Left ventricle myocardium superior (tissue), 1 donor: ENCODE measurements at regions not wholly inside any gene's neighbourhood (a gene's known extent, or its start where the extent isn't known, plus 50 kb on each side); places are given as distances from the start of the nearest gene placed in this dataset.
A peak's percentile ranks its signal among the peaks of the same experiment; 100 is the strongest.
"Not testable (repeated sequence)": the region's sequence is repeated elsewhere in the genome, so short reads cannot be mapped to it uniquely, and the experiment has no call there.

Experiments
- ATAC-seq: fragments of 200-7000 bp; cut with Tn5 transposase; one replicate; pipeline ENCODE4 v1.9.1; 2020; ENCODE audit warnings: mild to moderate bottlenecking, moderate library complexity
- DNase-seq: peaks from one replicate; pipeline ENCODE4 v3.0.0-alpha.2; 2020
- intact Hi-C: fragments of 100-400 bp; cut with micrococcal nuclease; formaldehyde crosslinking; loops from one replicate; pipeline ENCODE4 v1.11.0; 2022
- donor health status: DM: no; HTN: yes; CAD: no; lungs with severe emphysema.

- intact Hi-C loops, result no loop called here
- DNase-seq (no peak), ATAC-seq (no peak)
Measured at GRCh38 chr2:75432761-75433361, 127.9 kb downstream of the EVA1A start.

- intact Hi-C loops, result no loop called here
- DNase-seq, result no peak
- ATAC-seq, result no peak
Measured at GRCh38 chr2:75431763-75432162, 129.0 kb downstream of the EVA1A start.

GRCh38 chr2:75431276-75431675, 129.5 kb downstream of the EVA1A start:
- intact Hi-C loops, result no loop called here
- no peak for ATAC-seq
- DNase-seq, result no peak

GRCh38 chr2:75430449-75430848, 130.3 kb downstream of the EVA1A start:
- intact Hi-C loops, DNase-seq, ATAC-seq: not testable (repeated sequence)

- intact Hi-C loops, result no loop called here
- DNase-seq (no peak), ATAC-seq (no peak)
Measured at GRCh38 chr2:75428646-75429443, 131.9 kb downstream of the EVA1A start.

GRCh38 chr2:75428060-75428459, 132.7 kb downstream of the EVA1A start:
- intact Hi-C loops, result no loop called here
- DNase-seq (no peak), ATAC-seq (no peak)

GRCh38 chr2:75424936-75425619, 135.7 kb downstream of the EVA1A start:
- DNase-seq, result no peak
- ATAC-seq, result no peak
- intact Hi-C loops, result no loop called here

- intact Hi-C loops, result no loop called here
Measured at GRCh38 chr2:75421986-75422385, 138.8 kb downstream of the EVA1A start.

GRCh38 chr2:75416420-75417342, 144.1 kb downstream of the EVA1A start:
- intact Hi-C loops, result no loop called here
- DNase-seq, result no peak
- ATAC-seq, result no peak

More at GRCh38 chr2:75421986-75422385, 138.8 kb downstream of the EVA1A start:
- DNase-seq, result no peak
- no peak for ATAC-seq

- intact Hi-C loops, result no loop called here
- DNase-seq, result no peak
- no peak for ATAC-seq
Measured at GRCh38 chr2:75415731-75416130, 145.0 kb downstream of the EVA1A start.

GRCh38 chr2:75415111-75415626, 145.6 kb downstream of the EVA1A start:
- ATAC-seq (no peak), DNase-seq (no peak)
- intact Hi-C loops, result no loop called here

GRCh38 chr2:75411574-75411973, 149.2 kb downstream of the EVA1A start:
- ATAC-seq (no peak), DNase-seq (no peak)
- intact Hi-C loops, result no loop called here

GRCh38 chr2:75410702-75411101, 150.0 kb downstream of the EVA1A start:
- DNase-seq, result no peak
- no peak for ATAC-seq
- intact Hi-C loops, result no loop called here

- intact Hi-C loops, result no loop called here
- DNase-seq (no peak), ATAC-seq (no peak)
Measured at GRCh38 chr2:75408771-75409170, 152.0 kb downstream of the EVA1A start.

- ATAC-seq, result no peak
- intact Hi-C loops, result no loop called here
- DNase-seq, result no peak
Measured at GRCh38 chr2:75407038-75407530, 153.7 kb downstream of the EVA1A start.

GRCh38 chr2:75406131-75406581, 154.6 kb downstream of the EVA1A start:
- no peak for DNase-seq
- intact Hi-C loops, result no loop called here
- ATAC-seq, result no peak

- no peak for DNase-seq
- no peak for ATAC-seq
- intact Hi-C loops, result loop anchor here (5.0 kb wide), 1 partner anchor 483 kb away; no protein-coding TSS in a partner anchor
Measured at GRCh38 chr2:75405000-75405399, 155.7 kb downstream of the EVA1A start.

GRCh38 chr2:75403991-75404428, 156.7 kb downstream of the EVA1A start:
- intact Hi-C loops, result loop anchor here (5.0 kb wide), 1 partner anchor 482 kb away; no protein-coding TSS in a partner anchor
- no peak for DNase-seq
- peak; percentile 40 for ATAC-seq

- DNase-seq, result no peak
- intact Hi-C loops, result no loop called here
- ATAC-seq, result no peak
Measured at GRCh38 chr2:75396314-75396713, 164.4 kb downstream of the EVA1A start.
